T-helper 1 cell treated with Interleukin-12 subunit alpha and Interleukin-12 subunit beta and Interleukin-4 antibody, amounts not matched to agents 30 μg/mL and 1 μg/mL, for 36 hours (primary cell): ENCODE measurements at regions not wholly inside any gene's neighbourhood (a gene's known extent, or its start where the extent isn't known, plus 50 kb on each side); places are given as distances from the start of the nearest gene placed in this dataset.
"Not testable (repeated sequence)": the region's sequence is repeated elsewhere in the genome, so short reads cannot be mapped to it uniquely, and the experiment has no call there.

Experiments used
- H3K27ac Mint-ChIP-seq: one replicate; pipeline ENCODE4 v1.8.0; 2021; ENCODE audit warnings: mild to moderate bottlenecking, mixed read lengths
- H3K27me3 Mint-ChIP-seq: one replicate; pipeline ENCODE4 v1.8.0; 2021; ENCODE audit warnings: low read depth, mixed read lengths
- H3K36me3 Mint-ChIP-seq: one replicate; pipeline ENCODE4 v1.8.0; 2021; ENCODE audit warnings: low read depth, mixed read lengths
- H3K4me1 Mint-ChIP-seq: one replicate; pipeline ENCODE4 v1.8.0; 2021; ENCODE audit warnings: low read depth, mixed read lengths
- H3K4me3 Mint-ChIP-seq: one replicate; pipeline ENCODE4 v1.8.0; 2021; ENCODE audit warnings: mild to moderate bottlenecking, moderate library complexity, mixed read lengths
- H3K9me3 Mint-ChIP-seq: one replicate; pipeline ENCODE4 v1.8.0; 2021; ENCODE audit warnings: mixed read lengths

GRCh38 chr18:77392321-77392720 is 142.7 kb downstream of the GALR1 start:
- H3K4me3 Mint-ChIP-seq = no peak overlapping the region
- H3K27me3 Mint-ChIP-seq = peaks cover 29% of the 10 kb centered on the region
- no peaks in the 10 kb centered on the region for H3K9me3 Mint-ChIP-seq
- no peaks in the 10 kb centered on the region for H3K4me1 Mint-ChIP-seq
- no peaks in the 10 kb centered on the region for H3K36me3 Mint-ChIP-seq
- H3K27ac Mint-ChIP-seq = no peak overlapping the region

- Mint-ChIP-seq H3K36me3 (no peaks in the 10 kb centered on the region), H3K27me3 (peaks cover 22% of the 10 kb centered on the region), H3K9me3 (no peaks in the 10 kb centered on the region), H3K27ac (no peak overlapping the region), H3K4me3 (no peak overlapping the region), H3K4me1 (no peaks in the 10 kb centered on the region)
These were observed 143.9 kb downstream of the GALR1 start for GRCh38 chr18:77393519-77393918.

GRCh38 chr18:77395953-77396352 is 146.3 kb downstream of the GALR1 start:
- H3K4me1 Mint-ChIP-seq = no peaks in the 10 kb centered on the region
- no peak overlapping the region for H3K4me3 Mint-ChIP-seq
- H3K27ac Mint-ChIP-seq = no peak overlapping the region
- no peaks in the 10 kb centered on the region for H3K36me3 Mint-ChIP-seq
- peaks cover 5% of the 10 kb centered on the region for H3K27me3 Mint-ChIP-seq
- no peaks in the 10 kb centered on the region for H3K9me3 Mint-ChIP-seq

- no peaks in the 10 kb centered on the region for H3K9me3 Mint-ChIP-seq
- H3K27ac Mint-ChIP-seq = no peak overlapping the region
- H3K36me3 Mint-ChIP-seq = no peaks in the 10 kb centered on the region
- H3K27me3 Mint-ChIP-seq = peaks cover 5% of the 10 kb centered on the region
- no peaks in the 10 kb centered on the region for H3K4me1 Mint-ChIP-seq
- H3K4me3 Mint-ChIP-seq = no peak overlapping the region
These were observed 147.4 kb downstream of the GALR1 start for GRCh38 chr18:77397056-77397455.

GRCh38 chr18:77397617-77398016 is 148.0 kb downstream of the GALR1 start:
- H3K27me3 Mint-ChIP-seq = peaks cover 5% of the 10 kb centered on the region
- H3K9me3 Mint-ChIP-seq = no peaks in the 10 kb centered on the region
- no peak overlapping the region for H3K27ac Mint-ChIP-seq
- H3K4me3 Mint-ChIP-seq = no peak overlapping the region
- H3K4me1 Mint-ChIP-seq = no peaks in the 10 kb centered on the region
- no peaks in the 10 kb centered on the region for H3K36me3 Mint-ChIP-seq

GRCh38 chr18:77400561-77400960 is 150.9 kb downstream of the GALR1 start:
- Mint-ChIP-seq H3K36me3 (no peaks in the 10 kb centered on the region), H3K27me3 (peaks cover 5% of the 10 kb centered on the region), H3K4me1 (no peaks in the 10 kb centered on the region), H3K9me3 (no peaks in the 10 kb centered on the region), H3K4me3 (no peak overlapping the region), H3K27ac (no peak overlapping the region)

GRCh38 chr18:77401173-77401572 is 151.5 kb downstream of the GALR1 start:
- no peak overlapping the region for H3K27ac Mint-ChIP-seq

GRCh38 chr18:77403969-77404535 is 154.4 kb downstream of the GALR1 start:
- Mint-ChIP-seq H3K36me3 (no peaks in the 10 kb centered on the region), H3K4me1 (no peaks in the 10 kb centered on the region), H3K9me3 (no peaks in the 10 kb centered on the region), H3K27me3 (no peaks in the 10 kb centered on the region), H3K27ac (no peak overlapping the region), H3K4me3 (no peak overlapping the region)

More at GRCh38 chr18:77401173-77401572, 151.5 kb downstream of the GALR1 start:
- H3K9me3 Mint-ChIP-seq = no peaks in the 10 kb centered on the region
- H3K36me3 Mint-ChIP-seq = no peaks in the 10 kb centered on the region
- H3K4me3 Mint-ChIP-seq = no peak overlapping the region
- H3K4me1 Mint-ChIP-seq = no peaks in the 10 kb centered on the region
- peaks cover 5% of the 10 kb centered on the region for H3K27me3 Mint-ChIP-seq

- Mint-ChIP-seq H3K27ac (no peak overlapping the region), H3K4me1 (no peaks in the 10 kb centered on the region), H3K36me3 (no peaks in the 10 kb centered on the region), H3K4me3 (no peak overlapping the region), H3K27me3 (no peaks in the 10 kb centered on the region), H3K9me3 (no peaks in the 10 kb centered on the region)
These were observed 155.4 kb downstream of the GALR1 start for GRCh38 chr18:77405096-77405495.

GRCh38 chr18:77407733-77408132 is 158.1 kb downstream of the GALR1 start:
- Mint-ChIP-seq H3K4me1 (no peaks in the 10 kb centered on the region), H3K27ac (no peak overlapping the region), H3K9me3 (no peaks in the 10 kb centered on the region), H3K36me3 (no peaks in the 10 kb centered on the region), H3K4me3 (no peak overlapping the region), H3K27me3 (no peaks in the 10 kb centered on the region)

GRCh38 chr18:77421546-77421945 is 171.9 kb downstream of the GALR1 start:
- H3K36me3 Mint-ChIP-seq, H3K27ac Mint-ChIP-seq, H3K4me1 Mint-ChIP-seq, H3K4me3 Mint-ChIP-seq, H3K27me3 Mint-ChIP-seq, H3K9me3 Mint-ChIP-seq: not testable (repeated sequence)

- no peaks in the 10 kb centered on the region for H3K36me3 Mint-ChIP-seq
- no peaks in the 10 kb centered on the region for H3K4me1 Mint-ChIP-seq
- no peaks in the 10 kb centered on the region for H3K9me3 Mint-ChIP-seq
- no peak overlapping the region for H3K27ac Mint-ChIP-seq
- H3K4me3 Mint-ChIP-seq = no peak overlapping the region
- H3K27me3 Mint-ChIP-seq = no peaks in the 10 kb centered on the region
These were observed 173.6 kb downstream of the GALR1 start for GRCh38 chr18:77422974-77423867.

- H3K4me1 Mint-ChIP-seq = no peaks in the 10 kb centered on the region
- no peaks in the 10 kb centered on the region for H3K36me3 Mint-ChIP-seq
- no peaks in the 10 kb centered on the region for H3K9me3 Mint-ChIP-seq
- no peak overlapping the region for H3K4me3 Mint-ChIP-seq
- peaks cover 11% of the 10 kb centered on the region for H3K27me3 Mint-ChIP-seq
- no peak overlapping the region for H3K27ac Mint-ChIP-seq
These were observed 183.4 kb downstream of the GALR1 start for GRCh38 chr18:77433076-77433475.

GRCh38 chr18:77439888-77440287 is 190.2 kb downstream of the GALR1 start:
- no peaks in the 10 kb centered on the region for H3K9me3 Mint-ChIP-seq
- no peak overlapping the region for H3K4me3 Mint-ChIP-seq
- H3K36me3 Mint-ChIP-seq = no peaks in the 10 kb centered on the region
- no peak overlapping the region for H3K27ac Mint-ChIP-seq
- peaks cover 5% of the 10 kb centered on the region for H3K27me3 Mint-ChIP-seq
- no peaks in the 10 kb centered on the region for H3K4me1 Mint-ChIP-seq

GRCh38 chr18:77442393-77442792 is 192.7 kb downstream of the GALR1 start:
- Mint-ChIP-seq H3K9me3 (no peaks in the 10 kb centered on the region), H3K4me3 (no peak overlapping the region), H3K27ac (no peak overlapping the region), H3K27me3 (peaks cover 5% of the 10 kb centered on the region), H3K4me1 (no peaks in the 10 kb centered on the region), H3K36me3 (no peaks in the 10 kb centered on the region)
